AG04449 (cell line): ENCODE measurements at regions not wholly inside any gene's neighbourhood (a gene's known extent, or its start where the extent isn't known, plus 50 kb on each side); places are given as distances from the start of the nearest gene placed in this dataset.

Experiments used
- CTCF ChIA-PET: fragments of 350-600 bp; formaldehyde crosslinking; extraction: SDS; loops from one replicate; lab custom pipeline; 2021; ENCODE audit warnings: antibody characterized with exemption; lab: Yijun Ruan, JAX
- POLR2A ChIA-PET: fragments of 400-600, 350-600 bp; formaldehyde crosslinking; extraction: SDS; loops from one replicate; lab custom pipeline; 2020; ENCODE audit warnings: antibody characterized with exemption, inconsistent platforms; lab: Yijun Ruan, JAX
- DNase-seq: peaks from one replicate; pipeline ENCODE4 v3.0.0-alpha.2; 2010; ENCODE audit warnings: low read depth, low spot score
- H3K4me3 ChIP-seq: 2 replicates; pipeline ENCODE4 v1.5.1; 2011; ENCODE audit warnings: low read depth, mild to moderate bottlenecking, control low read depth, low read length
- TF ChIP-seq, protein P1 (sequence below): IDR thresholded peaks from one replicate; pipeline ENCODE4 v1.5.1; 2011; ENCODE audit warnings: mild to moderate bottlenecking, moderate library complexity, low read length, control low read depth, inconsistent platforms; ENCODE audit not compliant: insufficient read depth; ENCODE audit errors: missing control alignments

GRCh38 chr6:28657381-28657768 is 131.7 kb downstream of the GPX5 start:
- H3K4me3 ChIP-seq, result peak overlapping the region; percentile 38
- DNase-seq, result no peak
- CTCF ChIA-PET, result no interaction called here
- POLR2A ChIA-PET, result no interaction called here
- TF ChIP-seq, protein P1, sequence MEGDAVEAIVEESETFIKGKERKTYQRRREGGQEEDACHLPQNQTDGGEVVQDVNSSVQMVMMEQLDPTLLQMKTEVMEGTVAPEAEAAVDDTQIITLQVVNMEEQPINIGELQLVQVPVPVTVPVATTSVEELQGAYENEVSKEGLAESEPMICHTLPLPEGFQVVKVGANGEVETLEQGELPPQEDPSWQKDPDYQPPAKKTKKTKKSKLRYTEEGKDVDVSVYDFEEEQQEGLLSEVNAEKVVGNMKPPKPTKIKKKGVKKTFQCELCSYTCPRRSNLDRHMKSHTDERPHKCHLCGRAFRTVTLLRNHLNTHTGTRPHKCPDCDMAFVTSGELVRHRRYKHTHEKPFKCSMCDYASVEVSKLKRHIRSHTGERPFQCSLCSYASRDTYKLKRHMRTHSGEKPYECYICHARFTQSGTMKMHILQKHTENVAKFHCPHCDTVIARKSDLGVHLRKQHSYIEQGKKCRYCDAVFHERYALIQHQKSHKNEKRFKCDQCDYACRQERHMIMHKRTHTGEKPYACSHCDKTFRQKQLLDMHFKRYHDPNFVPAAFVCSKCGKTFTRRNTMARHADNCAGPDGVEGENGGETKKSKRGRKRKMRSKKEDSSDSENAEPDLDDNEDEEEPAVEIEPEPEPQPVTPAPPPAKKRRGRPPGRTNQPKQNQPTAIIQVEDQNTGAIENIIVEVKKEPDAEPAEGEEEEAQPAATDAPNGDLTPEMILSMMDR, result no peak

DNA sequence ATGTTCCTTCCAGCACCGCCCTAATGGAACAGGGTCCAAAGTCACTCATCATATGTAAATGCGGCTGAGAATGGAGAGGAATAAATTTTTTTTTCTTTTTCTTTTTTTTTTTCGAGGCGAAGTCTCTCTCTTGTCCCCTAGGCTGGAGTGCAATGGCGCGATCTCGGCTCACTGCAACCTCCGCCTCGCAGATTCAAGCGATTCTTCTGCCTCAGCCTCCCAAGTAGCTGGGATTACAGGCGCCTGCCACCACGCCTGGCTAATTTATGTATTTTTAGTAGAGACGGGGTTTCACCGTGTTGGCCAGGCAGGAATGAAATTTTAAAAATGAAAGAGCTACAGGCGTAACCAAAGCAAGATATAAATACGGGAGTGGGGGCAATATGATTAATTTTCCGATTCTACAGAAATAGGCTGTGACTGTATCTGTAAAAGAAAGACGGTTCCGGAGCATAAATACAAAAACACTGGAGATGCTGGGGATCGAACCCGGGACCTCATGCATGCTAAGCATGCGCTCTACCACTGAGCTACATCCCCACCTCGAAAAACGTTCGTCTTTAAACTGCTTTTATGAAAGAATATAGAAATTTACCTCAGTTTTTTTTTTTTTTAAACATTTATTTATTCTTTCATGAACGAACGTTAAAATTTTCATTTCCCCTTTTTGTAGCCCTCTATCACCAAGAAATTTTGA is 132.2 kb downstream of the GPX5 start:
- POLR2A ChIA-PET, result no interaction called here
- H3K4me3 ChIP-seq, result peak overlapping the region; percentile 52
- TF ChIP-seq, protein P1, result no peak
- DNase-seq, result no peak
- CTCF ChIA-PET, result no interaction called here

- ChIA-PET CTCF (interaction anchor here (0.7 kb wide), 1 partner anchor 358 kb away, joined by 3 read pairs; no protein-coding TSS in a partner anchor), POLR2A (no interaction called here)
- H3K4me3 ChIP-seq, result peak overlapping the region; percentile 52
- DNase-seq, result no peak
- TF ChIP-seq, protein P1, result no peak
Measured at GRCh38 chr6:28658475-28659249, 133.0 kb downstream of the GPX5 start.

DNA sequence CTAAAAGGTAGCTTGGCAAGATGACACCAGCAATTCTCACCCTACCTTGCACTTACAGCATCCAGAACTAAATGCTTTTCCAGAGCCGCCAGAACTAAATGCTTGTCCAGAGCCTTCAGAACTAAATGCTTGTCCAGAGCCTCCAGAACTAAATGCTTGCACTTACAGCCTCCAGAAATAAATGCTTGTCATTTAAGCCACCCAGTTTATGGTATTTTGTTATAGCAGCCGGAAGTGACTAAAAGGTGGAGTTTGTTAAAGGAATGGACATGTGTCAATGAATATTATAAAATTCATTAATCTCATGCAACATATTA is 133.5 kb downstream of the GPX5 start:
- no peak for DNase-seq
- TF ChIP-seq, protein P1, result no peak
- POLR2A ChIA-PET, result no interaction called here
- peak overlapping the region; percentile 52 for H3K4me3 ChIP-seq
- CTCF ChIA-PET, result interaction anchor here (0.7 kb wide), 1 partner anchor 357 kb away, joined by 3 read pairs; no protein-coding TSS in a partner anchor

DNA sequence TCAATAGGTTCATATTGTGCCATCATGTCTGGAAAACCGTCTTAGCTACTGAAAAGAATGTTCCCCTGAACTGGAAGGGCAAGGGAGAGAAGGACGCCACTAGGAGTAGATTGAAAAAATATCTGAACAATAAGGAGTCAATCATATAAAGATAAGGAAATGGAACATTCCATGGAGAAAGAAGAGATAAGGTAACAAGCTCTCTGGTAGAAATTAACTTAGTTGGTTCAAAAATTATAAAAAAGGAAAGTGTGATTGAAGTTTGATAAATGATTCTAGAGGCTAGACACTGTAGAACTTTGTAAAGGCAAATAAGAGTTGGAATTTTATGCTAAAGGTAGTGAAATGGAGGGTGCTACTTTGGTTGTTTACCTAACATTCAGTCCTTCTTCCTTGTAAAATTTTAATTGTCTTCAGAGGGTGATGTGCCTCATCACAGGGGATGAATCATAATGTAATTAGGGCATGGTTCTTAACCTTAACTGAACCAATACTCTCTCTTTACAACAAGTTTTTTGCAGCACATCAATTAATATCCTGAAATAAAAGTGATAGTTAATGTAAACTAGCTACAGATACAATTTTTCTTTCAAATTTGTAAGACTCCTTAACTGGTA is 135.5 kb downstream of the GPX5 start:
- POLR2A ChIA-PET, result no interaction called here
- CTCF ChIA-PET, result no interaction called here
- no peak overlapping the region for H3K4me3 ChIP-seq
- DNase-seq, result no peak
- TF ChIP-seq, protein P1, result no peak

- ChIA-PET POLR2A (no interaction called here), CTCF (no interaction called here)
- H3K4me3 ChIP-seq, result no peak overlapping the region
- TF ChIP-seq, protein P1, result no peak
- no peak for DNase-seq
Measured at GRCh38 chr6:28664870-28665396, 139.3 kb downstream of the GPX5 start.
